PC-9 (cell line): ENCODE measurements at regions not wholly inside any gene's neighbourhood (a gene's known extent, or its start where the extent isn't known, plus 50 kb on each side); places are given as distances from the start of the nearest gene placed in this dataset.

Source experiments
- BruUV-seq: library from RNA; stranded (reverse); fragments of 400-500 nt; replicated peaks from 2 replicates; lab custom pipeline; 2021; lab: Mats Ljungman, UMichigan
- CTCF ChIA-PET: fragments of 300-600 bp; sonication (Branson Sonifier 250); formaldehyde crosslinking; loops from one replicate; lab custom pipeline; 2022; ENCODE audit warnings: antibody characterized with exemption; lab: Charles Lee
- POLR2A ChIA-PET: fragments of 300-600 bp; sonication (Branson Sonifier 250); formaldehyde crosslinking; loops from one replicate; lab custom pipeline; 2022; ENCODE audit warnings: antibody characterized with exemption; ENCODE audit not compliant: unreplicated experiment; lab: Charles Lee
- DNase-seq, 2 experiments: peaks; one replicate each; pipeline versions ENCODE4 v3.0.0 to v3.0.0-alpha.2; 2015 to 2022; ENCODE audit warnings: mixed read lengths in 1 of 2
- H2AFZ ChIP-seq: fragments of 200-600 bp; sonication (generic); 2 replicates; pipeline ENCODE4 v1.8.1; 2017; ENCODE audit warnings: antibody characterized with exemption
- H3F3A ChIP-seq: fragments of 200-600 bp; sonication (generic); 2 replicates; pipeline ENCODE4 v1.8.1; 2017; ENCODE audit warnings: antibody characterized with exemption, mild to moderate bottlenecking, low read depth; ENCODE audit not compliant: insufficient read depth
- H3K27ac ChIP-seq: fragments of 200-600 bp; sonication (generic); 2 replicates; pipeline ENCODE4 v1.6.1; 2016; ENCODE audit warnings: mixed run types
- H3K27me3 ChIP-seq: fragments of 200-600 bp; sonication (generic); 2 replicates; pipeline ENCODE4 v1.6.1; 2016; ENCODE audit warnings: low read depth, mixed run types; ENCODE audit not compliant: insufficient read depth
- H3K36me3 ChIP-seq: fragments of 200-600 bp; sonication (generic); 2 replicates; pipeline ENCODE4 v1.6.1; 2016; ENCODE audit warnings: low read depth, mixed run types
- H3K4me1 ChIP-seq: fragments of 200-600 bp; sonication (generic); replicated peaks from 2 replicates; pipeline ENCODE4 v1.6.1; 2016; ENCODE audit warnings: mixed run types; ENCODE audit not compliant: insufficient read depth
- H3K4me2 ChIP-seq: fragments of 200-600 bp; sonication (generic); 2 replicates; pipeline ENCODE4 v1.6.1; 2017; ENCODE audit warnings: mixed run types
- H3K4me3 ChIP-seq: fragments of 200-600 bp; sonication (generic); 2 replicates; pipeline ENCODE4 v1.6.1; 2016; ENCODE audit warnings: mixed run types
- H3K79me2 ChIP-seq: fragments of 200-600 bp; sonication (generic); 2 replicates; pipeline ENCODE4 v1.6.1; 2017; ENCODE audit warnings: low read depth, mixed run types
- H3K9me2 ChIP-seq: fragments of 200-600 bp; sonication (generic); 2 replicates; pipeline ENCODE4 v1.8.1; 2017; ENCODE audit warnings: mild to moderate bottlenecking; ENCODE audit not compliant: insufficient read depth
- H3K9me3 ChIP-seq: fragments of 200-600 bp; sonication (generic); 2 replicates; pipeline ENCODE4 v1.8.1; 2016; ENCODE audit warnings: low read depth; ENCODE audit not compliant: insufficient read depth
- H4K20me1 ChIP-seq: fragments of 200-600 bp; sonication (generic); 2 replicates; pipeline ENCODE4 v1.8.1; 2017; ENCODE audit not compliant: insufficient read depth
- CTCF ChIP-seq: fragments of 200-600 bp; sonication (generic); conservative IDR thresholded peaks from 2 replicates; pipeline ENCODE4 v1.6.1; 2017; ENCODE audit warnings: mixed run types, antibody characterized with exemption, mild to moderate bottlenecking, moderate library complexity
- EZH2 ChIP-seq: fragments of 200-600 bp; sonication (generic); IDR thresholded peaks from 2 replicates; pipeline ENCODE4 v1.8.0; 2017; ENCODE audit warnings: antibody characterized with exemption, low read depth
- intact Hi-C: fragments of 100-400 bp; cut with micrococcal nuclease; formaldehyde crosslinking; loops from one replicate; pipeline ENCODE4 v1.10.0; 2022; ENCODE audit not compliant: unreplicated experiment

DNA sequence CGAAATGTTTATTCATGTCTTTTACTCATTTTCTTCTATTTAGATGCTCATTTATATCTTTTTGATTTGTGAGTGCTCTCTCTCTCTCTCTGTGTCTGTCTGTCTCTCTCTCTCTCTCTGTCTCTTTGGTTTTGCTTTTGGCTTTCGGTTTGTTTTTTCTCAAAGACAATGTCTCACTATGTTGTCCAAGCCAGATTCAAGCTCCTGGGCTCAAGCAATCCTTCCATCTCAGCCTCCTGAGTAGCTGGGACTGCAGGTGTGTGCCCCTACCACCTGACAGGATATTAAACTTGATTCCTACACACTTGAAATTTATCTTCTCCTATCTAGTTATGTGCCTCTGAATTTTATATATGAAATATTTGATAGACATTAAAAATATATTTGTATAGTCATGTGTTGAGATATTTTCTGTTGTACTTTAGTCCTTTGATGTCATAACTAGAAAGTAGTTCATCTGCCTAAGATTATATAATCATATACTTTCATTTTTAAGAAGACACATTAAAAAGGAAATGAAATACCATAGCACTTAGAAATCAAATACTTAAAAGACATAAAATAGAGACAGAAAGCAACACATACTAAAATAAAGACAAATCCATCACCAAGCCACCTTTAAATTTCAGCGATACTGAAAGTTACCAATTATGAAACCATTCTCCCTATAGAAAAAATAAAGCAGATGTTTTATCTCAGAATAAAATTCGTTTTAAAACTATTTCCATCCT, 68.1 kb upstream of the SFMBT2 start:
- CTCF ChIA-PET: no interaction called here
- POLR2A ChIA-PET: no interaction called here

GRCh38 chr10:7477538-7478334, 66.9 kb upstream of the SFMBT2 start:
- Histone ChIP-seq H3K4me1 (no peaks in the 10 kb centered on the region), H2AFZ (no peak overlapping the region), H3K79me2 (no peaks in the 10 kb centered on the region), H3K4me2 (no peak overlapping the region), H4K20me1 (no peaks in the 10 kb centered on the region), H3K27ac (no peak overlapping the region), H3K27me3 (peaks cover 19% of the 10 kb centered on the region), H3F3A (no peaks in the 10 kb centered on the region), H3K4me3 (no peak overlapping the region), H3K9me2 (no peaks in the 10 kb centered on the region), H3K36me3 (no peaks in the 10 kb centered on the region), H3K9me3 (no peaks in the 10 kb centered on the region)
- ChIA-PET POLR2A (no interaction called here), CTCF (no interaction called here)
- BruUV-seq: no TSS peak
- TF ChIP-seq EZH2 (no peak), CTCF (no peak)
- DNase-seq: no peak
- intact Hi-C loops: no loop called here

More for the DNA sequence above, 68.1 kb upstream of the SFMBT2 start:
- Histone ChIP-seq H3K79me2 (no peaks in the 10 kb centered on the region), H3K4me3 (no peak overlapping the region), H4K20me1 (no peaks in the 10 kb centered on the region), H3K27me3 (peaks cover 31% of the 10 kb centered on the region), H3K9me2 (no peaks in the 10 kb centered on the region), H3K4me2 (no peak overlapping the region), H3F3A (no peaks in the 10 kb centered on the region), H3K27ac (no peak overlapping the region), H2AFZ (no peak overlapping the region), H3K36me3 (no peaks in the 10 kb centered on the region), H3K9me3 (no peaks in the 10 kb centered on the region), H3K4me1 (no peaks in the 10 kb centered on the region)
- no peak for TF ChIP-seq CTCF
- TF ChIP-seq EZH2: no peak
- BruUV-seq: no TSS peak
- intact Hi-C loops: no loop called here
- DNase-seq: no peak

DNA sequence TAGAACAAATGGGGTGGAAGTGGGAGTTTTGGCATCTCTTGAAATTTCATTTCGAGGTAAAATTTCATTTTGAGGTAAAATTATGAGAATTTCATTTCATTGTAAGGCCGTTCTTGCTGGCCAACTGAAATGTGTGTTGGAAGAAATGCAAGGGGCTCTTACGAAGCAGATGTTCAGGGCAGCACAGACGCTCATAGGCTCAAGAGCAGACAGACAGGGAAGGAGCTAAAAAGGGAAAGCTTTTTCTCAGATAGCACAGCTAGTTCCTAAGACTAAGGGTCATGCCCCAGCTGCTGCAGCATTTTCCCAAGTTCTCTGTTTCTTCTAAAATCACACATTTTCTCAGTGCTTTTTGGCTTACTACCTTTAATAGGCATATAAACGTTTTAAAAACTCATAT, 65.1 kb upstream of the SFMBT2 start:
- Histone ChIP-seq H3K4me2 (no peak overlapping the region), H3K9me2 (no peaks in the 10 kb centered on the region), H3K4me3 (no peak overlapping the region), H4K20me1 (no peaks in the 10 kb centered on the region), H3K36me3 (no peaks in the 10 kb centered on the region), H3K4me1 (no peaks in the 10 kb centered on the region), H2AFZ (no peak overlapping the region), H3K79me2 (no peaks in the 10 kb centered on the region), H3K27me3 (peaks cover 25% of the 10 kb centered on the region), H3K9me3 (no peaks in the 10 kb centered on the region), H3K27ac (no peak overlapping the region), H3F3A (no peaks in the 10 kb centered on the region)
- intact Hi-C loops: no loop called here
- no TSS peak for BruUV-seq
- ChIA-PET CTCF (no interaction called here), POLR2A (no interaction called here)
- DNase-seq: no peak
- TF ChIP-seq EZH2 (no peak), CTCF (no peak)
